GM12864 (cell line): ENCODE measurements at regions not wholly inside any gene's neighbourhood (a gene's known extent, or its start where the extent isn't known, plus 50 kb on each side); places are given as distances from the start of the nearest gene placed in this dataset.

Experiments used
- DNase-seq: peaks from one replicate; pipeline ENCODE4 v3.0.0-alpha.2; 2011; ENCODE audit warnings: low read depth
- H3K4me3 ChIP-seq: 2 replicates; pipeline ENCODE4 v1.5.1; 2011; ENCODE audit warnings: mild to moderate bottlenecking, low read depth, low read length, control low read depth
- CTCF ChIP-seq: IDR thresholded peaks from 2 replicates; pipeline ENCODE4 v1.5.1; 2011; ENCODE audit warnings: low read depth, mild to moderate bottlenecking, moderate library complexity, low read length, control low read depth, inconsistent platforms; ENCODE audit errors: missing control alignments

GRCh38 chr10:125363791-125364190 lies 203.4 kb upstream of the CTBP2 start:
- no peak for TF ChIP-seq CTCF
- H3K4me3 ChIP-seq, result no peak overlapping the region
- no peak for DNase-seq

- no peak for TF ChIP-seq CTCF
Observed at GRCh38 chr10:125362950-125363349, 202.6 kb upstream of the CTBP2 start.

GRCh38 chr10:125359401-125359800 lies 199.0 kb upstream of the CTBP2 start:
- H3K4me3 ChIP-seq, result no peak overlapping the region
- TF ChIP-seq CTCF, result no peak
- no peak for DNase-seq

More at GRCh38 chr10:125362950-125363349, 202.6 kb upstream of the CTBP2 start:
- DNase-seq, result no peak
- no peak overlapping the region for H3K4me3 ChIP-seq

- no peak overlapping the region for H3K4me3 ChIP-seq
- no peak for DNase-seq
- TF ChIP-seq CTCF, result no peak
Observed at GRCh38 chr10:125355657-125356056, 195.3 kb upstream of the CTBP2 start.

- no peak for TF ChIP-seq CTCF
- no peak overlapping the region for H3K4me3 ChIP-seq
- no peak for DNase-seq
Observed at GRCh38 chr10:125350519-125350918, 190.2 kb upstream of the CTBP2 start.

- DNase-seq, result no peak
- no peak overlapping the region for H3K4me3 ChIP-seq
- no peak for TF ChIP-seq CTCF
Observed at GRCh38 chr10:125348536-125348935, 188.2 kb upstream of the CTBP2 start.

GRCh38 chr10:125344573-125345171 lies 184.3 kb upstream of the CTBP2 start:
- no peak for DNase-seq

More at GRCh38 chr10:125344573-125345171, 184.3 kb upstream of the CTBP2 start:
- no peak for TF ChIP-seq CTCF
- no peak overlapping the region for H3K4me3 ChIP-seq
